GM20000 (cell line): ENCODE measurements at regions not wholly inside any gene's neighbourhood (a gene's known extent, or its start where the extent isn't known, plus 50 kb on each side); places are given as distances from the start of the nearest gene placed in this dataset.

Source experiments
- DNase-seq: peaks from one replicate; pipeline ENCODE4 v3.0.0; 2012; ENCODE audit warnings: low spot score
- CTCF ChIP-seq: IDR thresholded peaks from 2 replicates; pipeline ENCODE4 v1.5.1; 2012; ENCODE audit warnings: mild to moderate bottlenecking, control low read depth; ENCODE audit errors: extremely low read depth, missing control alignments

- no peak for TF ChIP-seq CTCF
- no peak for DNase-seq
Measured at GRCh38 chr15:69737916-69738315, 285.3 kb downstream of the RPLP1 start.

GRCh38 chr15:69740684-69741083 lies 288.1 kb downstream of the RPLP1 start:
- no peak for TF ChIP-seq CTCF
- no peak for DNase-seq

GRCh38 chr15:69742361-69742760 lies 289.7 kb downstream of the RPLP1 start:
- TF ChIP-seq CTCF: no peak
- DNase-seq: no peak

- no peak for TF ChIP-seq CTCF
- no peak for DNase-seq
Measured at GRCh38 chr15:69743091-69743490, 290.5 kb downstream of the RPLP1 start.

- no peak for DNase-seq
- TF ChIP-seq CTCF: no peak
Measured at GRCh38 chr15:69744391-69745162, 292.0 kb downstream of the RPLP1 start.

- no peak for TF ChIP-seq CTCF
Measured at GRCh38 chr15:69747193-69747592, 294.6 kb downstream of the RPLP1 start.

GRCh38 chr15:69748131-69748530 lies 295.5 kb downstream of the RPLP1 start:
- DNase-seq: no peak
- TF ChIP-seq CTCF: no peak

More at GRCh38 chr15:69747193-69747592, 294.6 kb downstream of the RPLP1 start:
- DNase-seq: no peak
